ENCODE measurements at regions not wholly inside any gene's neighbourhood (a gene's known extent, or its start where the extent isn't known, plus 50 kb on each side); places are given as distances from the start of the nearest gene placed in this dataset.

DNA sequence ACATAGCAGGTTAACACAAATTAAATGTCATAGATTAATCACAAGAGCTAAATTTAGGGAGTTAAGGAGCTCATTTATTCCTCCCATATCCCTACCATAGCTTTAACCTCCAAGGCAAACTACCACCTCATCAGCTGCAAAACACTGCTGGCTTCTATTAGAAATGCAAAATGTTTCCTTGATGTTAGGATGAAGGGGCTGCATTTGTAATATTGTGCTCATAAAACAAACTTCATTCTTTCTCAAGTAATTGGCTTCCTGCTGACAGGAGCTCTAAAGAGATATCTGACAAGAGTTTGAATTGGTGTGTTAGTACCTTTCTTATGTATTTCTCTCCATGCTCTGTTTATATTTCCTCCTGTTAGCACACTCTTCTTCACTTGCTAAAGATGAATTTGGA, 152.1 kb downstream of the OLFM4 start:
- Histone ChIP-seq H3K4me2 (ENCODE audit: low read length) (no peak overlapping the region), H3K36me3 (ENCODE audit: control insufficient read depth, insufficient read depth, low read length) (no peaks in the 10 kb centered on the region), H3K9me3 (ENCODE audit: control insufficient read depth, low read length) (no peaks in the 10 kb centered on the region), H3K27me3 (ENCODE audit: control insufficient read depth, insufficient read depth, low read length) (no peaks in the 10 kb centered on the region), H3K9ac (no peak overlapping the region), H3K27ac (no peak overlapping the region), H3K79me2 (no peaks in the 10 kb centered on the region), H3K4me3 (ENCODE audit: low read depth, low read length) (no peak overlapping the region), H3K4me1 (no peaks in the 10 kb centered on the region), H2AFZ (no peak overlapping the region)
- TF ChIP-seq, protein P1, sequence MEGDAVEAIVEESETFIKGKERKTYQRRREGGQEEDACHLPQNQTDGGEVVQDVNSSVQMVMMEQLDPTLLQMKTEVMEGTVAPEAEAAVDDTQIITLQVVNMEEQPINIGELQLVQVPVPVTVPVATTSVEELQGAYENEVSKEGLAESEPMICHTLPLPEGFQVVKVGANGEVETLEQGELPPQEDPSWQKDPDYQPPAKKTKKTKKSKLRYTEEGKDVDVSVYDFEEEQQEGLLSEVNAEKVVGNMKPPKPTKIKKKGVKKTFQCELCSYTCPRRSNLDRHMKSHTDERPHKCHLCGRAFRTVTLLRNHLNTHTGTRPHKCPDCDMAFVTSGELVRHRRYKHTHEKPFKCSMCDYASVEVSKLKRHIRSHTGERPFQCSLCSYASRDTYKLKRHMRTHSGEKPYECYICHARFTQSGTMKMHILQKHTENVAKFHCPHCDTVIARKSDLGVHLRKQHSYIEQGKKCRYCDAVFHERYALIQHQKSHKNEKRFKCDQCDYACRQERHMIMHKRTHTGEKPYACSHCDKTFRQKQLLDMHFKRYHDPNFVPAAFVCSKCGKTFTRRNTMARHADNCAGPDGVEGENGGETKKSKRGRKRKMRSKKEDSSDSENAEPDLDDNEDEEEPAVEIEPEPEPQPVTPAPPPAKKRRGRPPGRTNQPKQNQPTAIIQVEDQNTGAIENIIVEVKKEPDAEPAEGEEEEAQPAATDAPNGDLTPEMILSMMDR (IDR thresholded peaks at IDR 0.05): no peak

DNA sequence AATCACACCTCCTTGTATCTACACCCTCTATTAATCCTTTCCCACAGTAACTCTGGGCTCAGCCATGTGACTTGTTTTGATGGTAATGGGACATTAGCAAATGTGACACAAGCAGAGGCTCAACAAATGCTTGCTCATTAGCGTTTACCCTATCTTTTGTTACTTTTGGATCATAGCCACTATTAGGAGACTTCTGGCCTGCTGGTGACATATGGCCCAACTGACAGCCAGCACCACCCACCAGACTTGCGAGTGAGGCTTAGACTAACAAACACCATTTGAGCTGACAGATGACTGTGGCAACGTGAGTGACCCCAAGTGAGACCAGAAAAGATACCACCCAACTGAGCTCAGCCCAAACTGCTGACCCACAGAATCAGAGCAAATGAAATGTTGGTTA, 154.1 kb downstream of the OLFM4 start:
- Histone ChIP-seq H3K4me3 (ENCODE audit: low read depth, low read length) (no peak overlapping the region), H3K9ac (no peak overlapping the region), H3K27me3 (ENCODE audit: control insufficient read depth, insufficient read depth, low read length) (no peaks in the 10 kb centered on the region), H3K4me2 (ENCODE audit: low read length) (no peak overlapping the region), H2AFZ (no peak overlapping the region), H3K9me3 (ENCODE audit: control insufficient read depth, low read length) (no peaks in the 10 kb centered on the region), H3K27ac (no peak overlapping the region), H3K36me3 (ENCODE audit: control insufficient read depth, insufficient read depth, low read length) (no peaks in the 10 kb centered on the region), H3K79me2 (no peaks in the 10 kb centered on the region), H3K4me1 (no peaks in the 10 kb centered on the region)
- TF ChIP-seq, protein P1 (IDR thresholded peaks at IDR 0.05): no peak

DNA sequence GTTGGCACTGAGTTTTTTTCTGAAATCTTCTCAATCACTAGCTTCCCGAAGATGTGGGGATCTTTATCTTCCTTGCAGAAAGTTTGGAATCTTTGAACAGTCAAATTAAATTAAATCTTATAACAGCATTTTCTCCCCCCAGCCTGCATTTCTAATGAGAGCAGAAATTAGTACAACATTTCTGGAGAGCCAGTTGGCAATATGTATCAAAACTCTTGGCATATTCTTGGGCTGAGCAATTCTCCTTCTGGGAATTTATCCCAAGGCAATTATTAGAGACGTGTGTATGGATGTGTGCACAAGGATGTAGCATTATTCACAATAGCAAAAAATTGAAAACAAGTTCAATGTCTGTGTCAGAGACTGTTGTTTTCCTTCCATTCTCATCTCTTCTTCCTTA, 159.5 kb downstream of the OLFM4 start:
- Histone ChIP-seq H3K4me2 (ENCODE audit: low read length) (no peak overlapping the region), H3K4me1 (no peaks in the 10 kb centered on the region), H3K79me2 (no peaks in the 10 kb centered on the region), H3K4me3 (ENCODE audit: low read depth, low read length) (no peak overlapping the region), H3K9me3 (ENCODE audit: control insufficient read depth, low read length) (no peaks in the 10 kb centered on the region), H2AFZ (no peak overlapping the region), H3K27me3 (ENCODE audit: control insufficient read depth, insufficient read depth, low read length) (no peaks in the 10 kb centered on the region), H3K9ac (no peak overlapping the region), H3K36me3 (ENCODE audit: control insufficient read depth, insufficient read depth, low read length) (no peaks in the 10 kb centered on the region), H3K27ac (no peak overlapping the region)
- TF ChIP-seq, protein P1 (IDR thresholded peaks at IDR 0.05): no peak

DNA sequence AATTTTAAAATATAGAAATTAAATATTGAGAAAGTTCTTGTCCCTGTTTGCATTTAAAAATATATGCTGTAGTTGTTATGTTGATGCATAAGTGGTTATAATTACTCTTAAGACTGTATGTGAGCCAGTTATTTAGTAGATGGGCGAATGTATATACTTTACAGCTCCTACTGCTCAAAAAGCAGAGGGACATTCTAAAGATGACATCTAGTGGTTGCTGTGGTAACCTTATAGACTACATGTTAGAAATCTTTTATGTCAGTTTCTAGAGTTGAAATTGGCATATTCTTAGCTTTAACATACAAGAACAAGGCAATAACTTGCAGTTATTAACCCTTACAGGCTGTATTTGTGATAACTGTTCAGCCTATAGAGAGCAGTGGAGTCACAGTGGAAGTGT, 160.5 kb downstream of the OLFM4 start:
- no peak overlapping the region for H3K27ac ChIP-seq
- H3K27me3 ChIP-seq (ENCODE audit: control insufficient read depth, insufficient read depth, low read length): no peaks in the 10 kb centered on the region
- no peaks in the 10 kb centered on the region for H3K79me2 ChIP-seq
- H3K9me3 ChIP-seq (ENCODE audit: control insufficient read depth, low read length): no peaks in the 10 kb centered on the region
- no peaks in the 10 kb centered on the region for H3K36me3 ChIP-seq (ENCODE audit: control insufficient read depth, insufficient read depth, low read length)
- TF ChIP-seq, protein P1 (IDR thresholded peaks at IDR 0.05): no peak
- H3K4me2 ChIP-seq (ENCODE audit: low read length): no peak overlapping the region
- H3K9ac ChIP-seq: no peak overlapping the region
- no peaks in the 10 kb centered on the region for H3K4me1 ChIP-seq
- no peak overlapping the region for H3K4me3 ChIP-seq (ENCODE audit: low read depth, low read length)
- no peak overlapping the region for H2AFZ ChIP-seq

DNA sequence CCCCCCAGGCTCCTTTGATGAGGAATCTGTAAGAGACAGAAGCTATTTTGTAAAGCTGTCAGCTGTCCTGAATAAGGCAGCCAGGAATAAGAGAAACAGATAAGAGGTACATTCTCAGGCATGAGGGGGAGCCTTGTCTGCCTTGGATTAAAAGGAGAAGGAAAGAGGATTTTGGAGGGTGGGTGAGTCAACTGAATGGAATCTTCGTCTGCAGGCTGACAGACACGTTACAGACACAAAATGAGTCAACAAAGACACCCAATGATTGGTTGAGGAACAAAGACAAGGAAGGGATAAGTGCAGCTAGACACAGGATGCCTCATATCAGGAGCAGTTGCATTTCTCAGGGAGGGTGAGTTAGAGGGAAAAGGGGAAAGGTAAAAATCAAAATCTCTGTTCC, 162.5 kb downstream of the OLFM4 start:
- TF ChIP-seq, protein P1 (IDR thresholded peaks at IDR 0.05): no peak
- no peaks in the 10 kb centered on the region for H3K79me2 ChIP-seq
- no peaks in the 10 kb centered on the region for H3K36me3 ChIP-seq (ENCODE audit: control insufficient read depth, insufficient read depth, low read length)
- no peak overlapping the region for H3K4me3 ChIP-seq (ENCODE audit: low read depth, low read length)
- no peak overlapping the region for H2AFZ ChIP-seq
- no peaks in the 10 kb centered on the region for H3K27me3 ChIP-seq (ENCODE audit: control insufficient read depth, insufficient read depth, low read length)
- H3K9ac ChIP-seq: no peak overlapping the region
- H3K9me3 ChIP-seq (ENCODE audit: control insufficient read depth, low read length): no peaks in the 10 kb centered on the region
- H3K4me2 ChIP-seq (ENCODE audit: low read length): no peak overlapping the region
- H3K4me1 ChIP-seq: no peaks in the 10 kb centered on the region
- no peak overlapping the region for H3K27ac ChIP-seq
